ENCODE measurements at regions not wholly inside any gene's neighbourhood (a gene's known extent, or its start where the extent isn't known, plus 50 kb on each side); places are given as distances from the start of the nearest gene placed in this dataset.

DNA sequence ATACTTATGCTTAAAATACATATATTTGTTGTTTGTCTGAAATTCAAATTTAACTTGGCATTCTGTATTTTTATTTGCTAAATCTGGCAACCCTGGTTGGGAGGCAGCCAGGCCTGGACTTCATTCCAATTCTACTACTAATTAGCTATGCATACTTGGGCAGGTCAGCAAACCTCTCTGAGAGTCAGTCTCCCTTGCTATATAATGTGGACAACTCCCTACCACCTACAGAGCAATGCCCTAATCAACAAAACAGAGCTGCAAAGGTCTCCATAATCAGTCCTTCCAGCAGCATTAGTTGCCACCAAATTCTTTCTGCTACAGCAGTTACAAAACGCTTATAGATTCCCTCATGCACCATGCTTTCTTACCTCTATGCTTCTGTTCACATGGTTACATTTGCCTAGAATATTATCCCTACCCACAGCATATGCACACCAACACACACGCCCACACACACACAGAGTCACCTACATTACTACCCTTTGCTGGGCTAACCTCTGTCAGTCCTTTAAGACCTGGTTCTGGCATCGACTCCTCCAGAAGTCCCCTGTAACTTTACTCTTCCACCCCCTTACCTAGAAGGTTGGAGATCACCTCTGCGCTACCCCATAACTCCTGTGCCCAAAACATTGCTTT lies 188.7 kb downstream of the FGFR2 start:
- H3K9me3 ChIP-seq = no peaks in the 10 kb centered on the region
- TF ChIP-seq, protein P1, sequence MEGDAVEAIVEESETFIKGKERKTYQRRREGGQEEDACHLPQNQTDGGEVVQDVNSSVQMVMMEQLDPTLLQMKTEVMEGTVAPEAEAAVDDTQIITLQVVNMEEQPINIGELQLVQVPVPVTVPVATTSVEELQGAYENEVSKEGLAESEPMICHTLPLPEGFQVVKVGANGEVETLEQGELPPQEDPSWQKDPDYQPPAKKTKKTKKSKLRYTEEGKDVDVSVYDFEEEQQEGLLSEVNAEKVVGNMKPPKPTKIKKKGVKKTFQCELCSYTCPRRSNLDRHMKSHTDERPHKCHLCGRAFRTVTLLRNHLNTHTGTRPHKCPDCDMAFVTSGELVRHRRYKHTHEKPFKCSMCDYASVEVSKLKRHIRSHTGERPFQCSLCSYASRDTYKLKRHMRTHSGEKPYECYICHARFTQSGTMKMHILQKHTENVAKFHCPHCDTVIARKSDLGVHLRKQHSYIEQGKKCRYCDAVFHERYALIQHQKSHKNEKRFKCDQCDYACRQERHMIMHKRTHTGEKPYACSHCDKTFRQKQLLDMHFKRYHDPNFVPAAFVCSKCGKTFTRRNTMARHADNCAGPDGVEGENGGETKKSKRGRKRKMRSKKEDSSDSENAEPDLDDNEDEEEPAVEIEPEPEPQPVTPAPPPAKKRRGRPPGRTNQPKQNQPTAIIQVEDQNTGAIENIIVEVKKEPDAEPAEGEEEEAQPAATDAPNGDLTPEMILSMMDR (IDR thresholded peaks at IDR 0.05) = no peak
- no peak overlapping the region for H3K4me3 ChIP-seq
- no peaks in the 10 kb centered on the region for H3K4me1 ChIP-seq
- no peak overlapping the region for H3K27ac ChIP-seq
- no peak overlapping the region for H3K9ac ChIP-seq (ENCODE audit: low read depth in 2 of 2, low read length in 2 of 2)
- intact Hi-C loops (cut with DNase I) = no loop called here
- H3K27me3 ChIP-seq = no peaks in the 10 kb centered on the region
- DNase-seq = no peak
- no peaks in the 10 kb centered on the region for H3K36me3 ChIP-seq

DNA sequence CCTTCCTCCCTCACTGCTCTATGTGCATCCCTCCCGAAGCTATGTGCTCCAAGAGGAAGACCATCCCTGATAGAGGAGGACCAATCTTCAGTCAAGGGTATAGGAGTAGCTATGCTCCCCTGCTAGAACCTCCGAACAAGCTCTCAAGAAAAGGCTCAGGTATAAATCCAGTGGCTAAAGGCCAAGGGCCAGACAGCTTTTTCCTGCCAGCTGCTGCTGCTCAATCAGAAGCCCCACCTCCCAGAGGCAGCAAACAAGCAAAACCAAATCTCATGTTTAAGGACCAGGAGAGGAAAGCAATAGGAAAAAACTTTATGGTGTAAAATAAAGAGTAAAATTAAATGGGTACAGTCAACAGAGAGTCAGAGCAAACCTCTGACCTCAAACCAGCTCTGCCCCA lies 187.2 kb downstream of the FGFR2 start:
- DNase-seq = no peak
- Histone ChIP-seq H3K4me3 (no peak overlapping the region), H3K36me3 (no peaks in the 10 kb centered on the region), H3K9me3 (no peaks in the 10 kb centered on the region), H3K27ac (no peak overlapping the region), H3K27me3 (no peaks in the 10 kb centered on the region), H3K4me1 (no peaks in the 10 kb centered on the region), H3K9ac (ENCODE audit: low read depth in 2 of 2, low read length in 2 of 2) (no peak overlapping the region)
- TF ChIP-seq, protein P1 (IDR thresholded peaks at IDR 0.05) = no peak
- intact Hi-C loops (cut with DNase I) = no loop called here

DNA sequence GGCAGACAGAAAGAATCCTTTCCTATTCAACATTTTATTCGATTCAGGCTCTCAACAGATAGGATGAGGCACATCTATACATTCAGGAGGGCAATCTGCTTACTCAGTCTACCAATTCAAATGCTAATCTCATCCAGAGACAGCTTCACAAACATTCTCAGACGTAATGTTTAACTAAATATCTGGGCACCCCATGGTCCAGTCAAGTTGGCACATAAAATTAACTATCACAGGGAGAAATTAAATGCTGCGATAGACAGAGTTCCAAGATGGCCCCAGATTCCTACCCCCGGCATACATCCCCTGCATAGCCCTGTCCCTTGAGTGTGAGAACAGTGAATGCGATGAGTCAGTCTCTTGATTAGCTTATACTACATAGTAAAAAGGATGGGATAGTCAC lies 184.3 kb downstream of the FGFR2 start:
- H3K4me3 ChIP-seq = no peak overlapping the region
- intact Hi-C loops (cut with DNase I) = no loop called here
- H3K36me3 ChIP-seq = no peaks in the 10 kb centered on the region
- TF ChIP-seq, protein P1 (IDR thresholded peaks at IDR 0.05) = no peak
- no peaks in the 10 kb centered on the region for H3K9me3 ChIP-seq
- DNase-seq = no peak
- H3K27ac ChIP-seq = no peak overlapping the region
- H3K27me3 ChIP-seq = no peaks in the 10 kb centered on the region
- no peaks in the 10 kb centered on the region for H3K4me1 ChIP-seq
- no peak overlapping the region for H3K9ac ChIP-seq (ENCODE audit: low read depth in 2 of 2, low read length in 2 of 2)

DNA sequence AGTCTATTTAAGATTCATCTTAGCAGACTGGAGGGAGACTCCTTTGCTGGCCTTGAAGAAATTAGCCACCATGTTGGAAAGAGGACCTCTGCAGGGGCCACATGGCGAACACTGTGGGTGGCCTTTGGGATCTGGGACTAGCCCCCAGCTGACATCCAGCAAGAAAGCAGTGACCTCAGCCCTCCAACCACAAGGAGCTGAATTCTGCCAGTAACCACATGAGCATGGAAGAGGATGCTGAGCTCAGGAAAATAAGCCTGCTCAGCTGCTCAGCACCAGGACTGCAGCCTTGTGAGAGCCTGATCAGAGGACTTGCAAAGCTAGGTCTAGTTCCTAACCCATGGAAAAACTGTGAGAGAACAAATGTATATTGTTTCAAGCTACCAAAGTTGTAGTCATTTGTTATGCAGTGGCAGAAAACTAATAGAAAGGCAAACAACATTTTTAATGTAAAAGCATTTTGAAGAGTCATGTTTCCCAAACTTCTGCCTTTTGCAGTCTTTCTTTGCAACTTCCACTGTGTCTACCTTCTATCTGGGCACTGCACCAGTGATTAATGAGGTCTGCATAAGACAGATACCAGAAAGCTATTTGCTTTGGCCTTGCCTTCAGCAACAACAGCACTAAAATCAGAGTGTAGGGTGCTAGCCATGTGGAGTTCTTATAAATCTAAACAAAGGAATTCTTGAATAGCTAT lies 183.7 kb downstream of the FGFR2 start:
- DNase-seq = no peak
- intact Hi-C loops (cut with DNase I) = no loop called here
- H3K27me3 ChIP-seq = no peaks in the 10 kb centered on the region
- no peak overlapping the region for H3K27ac ChIP-seq
- TF ChIP-seq, protein P1 (IDR thresholded peaks at IDR 0.05) = no peak
- no peaks in the 10 kb centered on the region for H3K9me3 ChIP-seq
- no peaks in the 10 kb centered on the region for H3K36me3 ChIP-seq
- H3K9ac ChIP-seq (ENCODE audit: low read depth in 2 of 2, low read length in 2 of 2) = no peak overlapping the region
- no peaks in the 10 kb centered on the region for H3K4me1 ChIP-seq
- H3K4me3 ChIP-seq = no peak overlapping the region

DNA sequence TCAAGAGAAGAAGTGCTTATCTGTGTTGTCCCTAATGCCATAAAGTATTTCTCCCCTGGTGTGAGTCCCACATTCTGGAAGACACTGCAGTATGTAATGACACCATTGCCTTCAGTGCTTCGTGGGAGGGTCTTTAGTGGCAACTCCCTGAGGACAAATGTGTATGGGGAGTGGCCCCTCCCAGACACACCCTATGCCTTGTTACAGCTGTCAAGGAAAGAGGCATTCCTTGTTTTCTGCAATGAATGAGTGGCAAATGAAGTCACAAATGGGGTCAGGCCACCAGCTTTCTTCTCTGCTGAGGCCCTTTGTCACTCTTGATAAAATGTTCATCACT lies 183.2 kb downstream of the FGFR2 start:
- DNase-seq = no peak
- no peaks in the 10 kb centered on the region for H3K4me1 ChIP-seq
- no peak overlapping the region for H3K27ac ChIP-seq
- TF ChIP-seq, protein P1 (IDR thresholded peaks at IDR 0.05) = no peak
- H3K4me3 ChIP-seq = no peak overlapping the region
- H3K27me3 ChIP-seq = no peaks in the 10 kb centered on the region
- no peaks in the 10 kb centered on the region for H3K36me3 ChIP-seq
- H3K9me3 ChIP-seq = no peaks in the 10 kb centered on the region
- H3K9ac ChIP-seq (ENCODE audit: low read depth in 2 of 2, low read length in 2 of 2) = no peak overlapping the region
- intact Hi-C loops (cut with DNase I) = no loop called here
